Epithelial cell of prostate (primary cell): ENCODE measurements at regions not wholly inside any gene's neighbourhood (a gene's known extent, or its start where the extent isn't known, plus 50 kb on each side); places are given as distances from the start of the nearest gene placed in this dataset.
"Not testable (repeated sequence)": the region's sequence is repeated elsewhere in the genome, so short reads cannot be mapped to it uniquely, and the experiment has no call there.

Source experiments
- DNase-seq: peaks from one replicate; pipeline ENCODE4 v3.0.0-alpha.2; 2011; ENCODE audit warnings: low read depth, low spot score
- H3K27ac ChIP-seq: fragments of 450-650 bp; 2 replicates; pipeline ENCODE4 v1.5.1; 2017; ENCODE audit warnings: mild to moderate bottlenecking

DNA sequence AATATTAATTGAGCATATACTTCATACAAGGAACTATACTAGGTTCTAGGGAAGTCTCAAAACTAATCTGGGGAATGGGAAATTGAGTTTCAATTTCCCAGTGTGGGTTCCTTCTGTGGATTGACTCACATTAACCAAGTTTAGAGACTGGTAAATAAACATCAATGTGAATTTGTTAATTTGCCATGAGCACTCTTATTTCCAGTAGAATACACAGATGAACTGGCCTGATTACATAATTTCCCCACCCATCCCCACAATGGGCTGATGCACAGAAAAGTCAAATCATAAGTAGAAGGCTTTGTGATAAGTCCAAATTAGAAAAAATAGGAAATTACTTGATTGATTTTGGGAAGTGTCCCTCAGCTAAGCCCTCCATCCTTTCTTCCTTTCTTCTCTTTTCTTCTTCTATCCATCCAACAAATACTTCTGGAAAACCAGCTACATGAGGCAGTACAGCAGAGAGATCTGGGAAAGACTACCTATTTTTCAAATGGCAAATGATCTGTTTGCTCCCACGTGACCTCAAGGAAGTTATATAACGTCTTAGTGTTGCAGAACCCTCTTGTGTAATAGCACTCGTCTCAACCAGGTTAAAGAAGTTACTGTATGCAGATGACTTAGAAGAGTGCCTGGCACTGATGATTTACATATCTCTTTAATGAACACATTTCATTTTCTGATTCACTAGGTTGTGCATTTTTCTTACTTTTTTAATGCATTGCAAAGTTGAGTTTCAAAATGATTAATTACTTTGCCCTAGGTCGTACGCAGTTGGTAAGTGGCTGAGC lies 312.3 kb downstream of the SV2B start:
- H3K27ac ChIP-seq, result no peak overlapping the region
- DNase-seq, result no peak

- no peak overlapping the region for H3K27ac ChIP-seq
- DNase-seq, result no peak
Measured at GRCh38 chr15:91413142-91413541, 313.1 kb downstream of the SV2B start.

- H3K27ac ChIP-seq, result no peak overlapping the region
- no peak for DNase-seq
Measured at GRCh38 chr15:91414124-91414523, 314.1 kb downstream of the SV2B start.

DNA sequence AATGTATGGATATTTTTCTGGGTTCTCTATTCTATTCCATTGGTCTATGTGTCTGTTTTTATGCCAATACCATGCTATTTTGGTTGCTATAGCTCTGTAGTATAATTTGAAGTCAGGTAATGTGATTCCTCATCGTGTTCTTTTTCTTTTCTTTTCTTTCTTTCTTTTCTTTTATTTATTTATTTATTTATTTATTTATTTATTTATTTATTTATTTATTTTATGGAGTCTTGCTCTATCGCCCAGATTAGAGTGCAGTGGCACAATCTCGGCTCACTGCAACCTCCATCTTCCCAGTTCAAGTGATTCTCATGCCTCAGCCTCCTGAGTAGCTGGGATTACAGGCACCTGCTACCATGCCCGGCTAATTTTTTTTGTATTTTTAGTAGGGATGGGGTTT lies 315.2 kb downstream of the SV2B start:
- H3K27ac ChIP-seq, DNase-seq: not testable (repeated sequence)

DNA sequence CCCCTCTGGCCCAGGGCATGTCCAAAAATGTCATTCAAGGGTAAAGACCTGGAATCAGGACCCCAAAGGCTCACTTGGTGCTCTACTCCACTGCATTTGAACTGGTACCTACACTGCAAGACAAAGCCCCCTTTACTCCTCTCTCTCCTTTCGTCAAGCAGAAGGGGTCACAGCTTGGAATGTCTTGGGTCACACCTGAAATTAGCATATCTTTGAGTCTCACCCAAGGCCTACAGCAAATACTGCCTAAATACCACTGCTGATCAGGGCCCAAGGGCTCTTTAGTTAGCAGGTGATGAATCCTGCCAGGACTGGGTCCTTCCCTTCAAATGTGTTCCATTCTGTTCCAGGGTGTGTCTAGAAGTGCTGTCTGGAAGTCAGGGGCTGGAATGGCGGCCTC lies 320.6 kb downstream of the SV2B start:
- H3K27ac ChIP-seq, result no peak overlapping the region
- DNase-seq, result no peak

DNA sequence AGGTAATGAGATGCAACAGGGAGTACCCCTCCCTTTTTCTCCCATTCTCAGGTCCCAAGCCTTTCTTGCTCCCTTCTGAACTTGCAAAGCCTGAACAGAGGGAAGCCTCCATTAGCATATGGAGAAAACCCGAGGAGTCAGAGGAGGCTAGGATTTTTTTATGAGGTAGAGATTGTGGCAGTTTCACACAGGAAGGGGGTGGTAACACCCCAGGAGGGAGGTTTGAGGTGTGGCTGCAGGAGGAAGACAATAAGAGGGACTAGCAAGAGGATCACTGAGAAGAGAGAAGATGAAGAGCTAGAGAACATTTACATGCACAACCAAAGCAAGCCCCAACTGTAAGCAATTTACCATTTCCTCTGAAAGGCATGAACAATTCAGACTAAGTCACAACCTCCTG lies 322.7 kb downstream of the SV2B start:
- H3K27ac ChIP-seq, result no peak overlapping the region
- no peak for DNase-seq

GRCh38 chr15:91424001-91424400 lies 323.9 kb downstream of the SV2B start:
- no peak overlapping the region for H3K27ac ChIP-seq
- no peak for DNase-seq

DNA sequence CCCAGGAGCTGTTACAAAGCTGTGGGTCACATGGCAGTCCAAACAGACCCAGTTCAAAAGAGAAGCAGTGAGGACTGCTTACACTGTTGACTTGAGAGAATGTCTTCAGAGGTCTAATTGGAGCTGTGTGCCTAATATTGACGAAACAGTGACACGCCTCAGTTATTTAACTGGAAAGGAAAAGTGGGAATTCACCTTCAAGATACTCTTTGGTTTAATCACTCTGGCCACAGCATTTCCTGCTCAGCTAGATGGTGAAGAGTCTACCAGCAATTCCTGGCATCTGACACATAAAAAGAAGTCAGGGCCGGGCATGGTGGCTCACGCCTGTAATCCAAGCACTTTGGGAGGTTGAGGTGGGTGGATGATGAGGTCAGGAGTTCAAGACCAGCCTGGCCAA lies 326.4 kb downstream of the SV2B start:
- peak; percentile 94 for DNase-seq
- H3K27ac ChIP-seq, result peak overlapping the region; percentile 27

DNA sequence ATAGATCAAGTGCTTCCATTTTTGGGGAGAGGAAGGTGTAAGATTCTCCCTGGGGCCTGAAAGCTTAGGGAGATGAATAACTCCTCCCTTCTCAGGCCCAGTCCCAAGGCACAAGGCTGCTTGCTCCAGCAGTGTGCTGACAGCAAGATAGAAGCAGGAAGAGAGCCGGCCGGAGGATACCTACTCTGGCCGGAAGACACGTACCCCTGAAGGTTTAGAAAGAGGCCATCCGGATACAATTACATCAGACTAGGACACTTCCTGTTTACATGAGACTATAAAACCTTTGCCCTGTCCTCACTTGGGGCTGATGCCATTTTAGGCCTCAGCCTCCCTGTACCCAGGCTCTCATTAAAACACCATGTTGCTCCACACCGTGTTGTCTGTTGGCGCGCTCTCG lies 329.9 kb downstream of the SV2B start:
- no peak for DNase-seq
- no peak overlapping the region for H3K27ac ChIP-seq

DNA sequence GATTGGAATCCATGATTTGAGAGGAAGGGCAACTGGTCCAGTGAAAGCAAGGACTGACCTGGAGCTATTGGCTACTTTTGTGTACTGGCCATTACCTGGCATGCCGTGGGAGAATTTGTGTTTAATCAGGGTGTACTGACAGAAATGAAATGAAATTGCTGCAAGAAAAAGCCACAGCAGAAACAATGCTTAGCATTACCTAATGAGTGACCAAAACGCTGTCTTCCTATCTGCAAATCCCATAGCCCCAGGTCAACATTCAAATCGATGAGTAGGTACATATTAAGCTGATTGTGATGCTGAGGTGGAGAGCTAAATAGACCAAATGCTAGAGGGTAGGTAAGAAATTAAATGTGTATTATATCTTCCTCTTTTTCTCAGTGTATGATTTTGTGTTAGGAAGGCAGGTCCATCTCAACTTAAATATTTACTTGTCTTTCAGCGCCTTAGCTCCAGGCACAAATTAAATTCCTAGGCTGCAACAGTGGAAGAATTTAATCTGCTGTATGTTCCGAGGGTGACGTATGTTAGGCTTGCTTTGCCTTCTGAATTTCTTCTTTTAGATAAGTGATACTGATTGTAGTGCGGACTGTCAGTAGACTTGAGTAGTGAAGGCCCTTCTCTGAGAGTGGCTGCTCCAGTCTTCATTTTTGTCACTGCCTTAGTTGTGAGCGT lies 331.1 kb downstream of the SV2B start:
- no peak overlapping the region for H3K27ac ChIP-seq
- DNase-seq, result no peak

GRCh38 chr15:91435113-91435512 lies 335.1 kb downstream of the SV2B start:
- no peak overlapping the region for H3K27ac ChIP-seq
- no peak for DNase-seq

DNA sequence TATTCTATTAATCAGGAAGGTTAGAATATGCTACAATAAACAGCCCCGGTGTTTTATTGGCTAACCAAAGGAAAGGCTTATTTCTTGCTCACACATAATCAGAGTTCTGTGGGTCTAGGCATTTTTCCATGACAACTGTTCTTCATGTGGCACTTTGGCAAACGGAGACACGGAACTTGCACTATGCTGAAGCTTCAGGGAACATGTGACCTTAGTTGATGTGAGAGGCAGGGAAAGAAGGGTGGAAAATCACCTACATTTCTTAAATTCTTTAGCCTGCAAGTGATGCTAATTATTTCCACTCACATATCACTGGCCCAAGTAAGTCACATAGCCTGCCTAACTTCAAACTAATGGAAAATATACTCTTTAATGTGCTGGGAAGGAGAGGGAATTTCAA lies 344.6 kb downstream of the SV2B start:
- no peak overlapping the region for H3K27ac ChIP-seq
- DNase-seq, result no peak

DNA sequence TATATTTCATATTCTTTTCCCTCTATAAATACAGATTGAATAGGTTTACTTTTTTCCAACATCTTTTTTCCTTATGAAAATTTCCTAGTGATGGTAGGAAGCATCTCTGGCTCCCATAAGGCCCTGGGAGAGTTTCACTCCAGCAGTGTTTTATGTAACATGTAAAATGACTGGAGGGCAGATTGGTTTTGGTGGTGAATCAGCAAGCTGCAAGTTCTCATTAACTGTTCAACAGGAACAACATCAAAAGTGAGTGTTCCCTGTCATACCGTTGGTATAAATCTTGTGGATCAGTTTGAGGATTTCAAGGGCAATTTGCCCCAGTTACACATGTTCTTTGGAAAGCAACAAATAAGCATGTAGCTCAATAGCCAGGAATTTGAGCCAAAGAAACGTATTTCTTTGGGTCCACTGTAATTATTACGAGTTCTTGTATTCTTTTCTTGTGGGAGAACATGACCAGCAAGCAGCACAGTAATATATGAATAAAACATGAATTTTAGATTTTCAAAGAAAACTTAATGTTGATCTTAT lies 345.7 kb downstream of the SV2B start:
- peak; percentile 92 for DNase-seq
- H3K27ac ChIP-seq, result no peak overlapping the region

DNA sequence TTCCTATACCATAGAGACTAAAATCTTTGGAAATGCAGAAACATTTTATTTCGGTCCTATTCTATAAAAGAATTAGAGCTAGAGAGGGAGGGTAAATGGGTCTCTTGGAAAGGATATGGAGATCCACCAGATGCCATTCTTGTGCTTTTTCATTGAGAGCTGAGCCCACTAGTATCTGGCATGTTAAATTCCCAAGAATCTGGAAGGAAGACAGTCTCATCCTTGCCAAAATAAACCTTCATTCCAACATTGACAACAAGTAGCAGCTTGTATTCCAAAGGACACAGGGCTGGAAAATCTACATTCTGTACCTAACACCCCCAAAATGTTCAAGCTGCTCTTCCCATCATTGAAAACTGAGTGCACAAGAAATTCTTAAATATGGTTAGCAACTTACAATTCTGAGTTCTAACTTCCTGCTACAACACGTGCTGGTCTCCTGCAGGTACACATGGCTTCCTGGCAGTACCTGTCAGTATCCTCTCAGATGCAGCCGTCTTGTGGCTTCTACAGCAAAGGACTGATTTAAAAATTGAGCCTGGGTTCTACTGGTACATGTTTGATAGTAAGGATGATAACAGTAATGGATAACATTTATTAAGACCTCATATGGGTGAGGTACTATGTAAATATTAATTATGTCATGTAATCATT lies 348.1 kb downstream of the SV2B start:
- DNase-seq, result no peak
- H3K27ac ChIP-seq, result no peak overlapping the region

GRCh38 chr15:91453376-91453775 lies 353.3 kb downstream of the SV2B start:
- DNase-seq, H3K27ac ChIP-seq: not testable (repeated sequence)

DNA sequence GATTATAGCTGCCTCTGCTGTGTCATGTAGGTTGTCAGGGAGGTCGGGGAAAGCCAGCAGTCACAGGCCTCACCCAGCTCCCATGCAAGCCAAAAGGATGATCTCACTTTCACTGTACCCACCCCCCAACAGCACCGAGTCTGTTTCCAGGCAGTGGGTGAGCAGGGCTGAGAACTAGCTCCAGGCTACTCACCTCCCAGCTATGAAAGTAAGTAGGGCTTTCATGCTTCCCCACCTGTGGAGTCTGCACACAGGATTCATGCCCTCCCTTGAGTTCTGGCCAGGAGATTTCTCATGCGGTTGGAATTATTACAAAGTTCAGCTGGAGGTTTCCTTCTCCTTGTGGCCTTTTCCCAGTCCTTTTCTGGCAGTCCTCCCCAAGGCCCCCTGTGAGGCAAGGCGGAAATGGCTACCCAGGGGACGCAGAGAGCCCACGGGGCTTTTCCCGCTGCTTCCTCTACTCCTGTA lies 356.2 kb downstream of the SV2B start:
- peak overlapping the region; percentile 78 for H3K27ac ChIP-seq
- DNase-seq, result peak; percentile 99

- no peak for DNase-seq
Measured at GRCh38 chr15:91456921-91457320, 356.9 kb downstream of the SV2B start.

GRCh38 chr15:91461377-91461776 lies 361.3 kb downstream of the SV2B start:
- H3K27ac ChIP-seq, result no peak overlapping the region
- no peak for DNase-seq

More at GRCh38 chr15:91456921-91457320, 356.9 kb downstream of the SV2B start:
- H3K27ac ChIP-seq, result peak overlapping the region; percentile 78

- no peak for DNase-seq
- H3K27ac ChIP-seq, result peak overlapping the region; percentile 20
Measured at GRCh38 chr15:91465086-91465485, 365.0 kb downstream of the SV2B start.

- H3K27ac ChIP-seq, result peak overlapping the region; percentile 20
Measured at GRCh38 chr15:91465696-91466095, 365.6 kb downstream of the SV2B start.

More at GRCh38 chr15:91465696-91466095, 365.6 kb downstream of the SV2B start:
- DNase-seq, result peak; percentile 64
